RWPE2 (cell line): ENCODE measurements at regions not wholly inside any gene's neighbourhood (a gene's known extent, or its start where the extent isn't known, plus 50 kb on each side); places are given as distances from the start of the nearest gene placed in this dataset.

Source experiments
- ATAC-seq: fragments of 200-7000 bp; cut with Tn5 transposase; 3 replicates; pipeline ENCODE4 v1.9.1; 2021; ENCODE audit warnings: low read depth
- DNase-seq: peaks from one replicate; pipeline ENCODE4 v3.0.0-alpha.2; 2020; ENCODE audit warnings: low spot score
- H3K27ac ChIP-seq: fragments of 450-650 bp; 2 replicates; pipeline ENCODE4 v1.5.1; 2017; ENCODE audit warnings: mild to moderate bottlenecking; ENCODE audit not compliant: poor library complexity, severe bottlenecking
- H3K27me3 ChIP-seq: fragments of 250-450 bp; sonication (Bioruptor Pico); 2 replicates; pipeline ENCODE4 v1.5.1; 2021; ENCODE audit warnings: mild to moderate bottlenecking, moderate library complexity; ENCODE audit not compliant: insufficient read depth, poor library complexity, severe bottlenecking
- H3K36me3 ChIP-seq: fragments of 250-450 bp; sonication (Bioruptor Pico); 2 replicates; pipeline ENCODE4 v1.5.1; 2020; ENCODE audit warnings: low read depth, mild to moderate bottlenecking, moderate library complexity
- H3K4me1 ChIP-seq: fragments of 250-450 bp; sonication (Bioruptor Pico); 2 replicates; pipeline ENCODE4 v1.5.1; 2021; ENCODE audit warnings: mild to moderate bottlenecking, moderate library complexity; ENCODE audit not compliant: insufficient read depth, poor library complexity, severe bottlenecking
- H3K4me3 ChIP-seq: fragments of 250-450 bp; sonication (Bioruptor Pico); 2 replicates; pipeline ENCODE4 v1.5.1; 2021; ENCODE audit warnings: mild to moderate bottlenecking, moderate library complexity; ENCODE audit not compliant: severe bottlenecking
- H3K9me3 ChIP-seq: fragments of 250-450 bp; sonication (Bioruptor Pico); 2 replicates; pipeline ENCODE4 v1.5.1; 2021; ENCODE audit warnings: mild to moderate bottlenecking, moderate library complexity; ENCODE audit not compliant: severe bottlenecking
- TF ChIP-seq, protein P1 (sequence below): fragments of 450-650 bp; IDR thresholded peaks from one replicate; pipeline ENCODE4 v1.5.1; 2017; ENCODE audit warnings: mild to moderate bottlenecking, moderate library complexity; ENCODE audit not compliant: poor library complexity, severe bottlenecking

DNA sequence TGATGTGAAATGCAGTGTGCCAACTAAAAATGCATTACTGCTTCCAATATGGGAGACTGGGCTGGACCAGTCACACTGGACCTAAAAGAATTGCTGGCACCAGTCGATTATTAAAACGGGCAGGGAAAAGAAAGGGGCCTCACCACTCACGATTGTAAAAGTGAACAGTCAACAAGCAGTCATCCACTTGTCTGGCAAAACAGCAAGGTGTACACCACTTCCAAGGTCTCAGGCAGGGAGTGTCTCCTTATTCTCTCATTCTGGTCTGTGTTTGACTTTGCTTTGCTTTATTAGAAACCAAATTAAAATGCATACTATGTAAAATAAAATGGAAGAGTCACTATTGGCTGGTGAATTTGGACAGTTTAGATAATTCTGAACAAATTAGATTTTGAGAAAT is 57.8 kb upstream of the TRPM3 start:
- no peaks in the 10 kb centered on the region for H3K27me3 ChIP-seq
- H3K4me1 ChIP-seq, result no peaks in the 10 kb centered on the region
- no peaks in the 10 kb centered on the region for H3K36me3 ChIP-seq
- TF ChIP-seq, protein P1, sequence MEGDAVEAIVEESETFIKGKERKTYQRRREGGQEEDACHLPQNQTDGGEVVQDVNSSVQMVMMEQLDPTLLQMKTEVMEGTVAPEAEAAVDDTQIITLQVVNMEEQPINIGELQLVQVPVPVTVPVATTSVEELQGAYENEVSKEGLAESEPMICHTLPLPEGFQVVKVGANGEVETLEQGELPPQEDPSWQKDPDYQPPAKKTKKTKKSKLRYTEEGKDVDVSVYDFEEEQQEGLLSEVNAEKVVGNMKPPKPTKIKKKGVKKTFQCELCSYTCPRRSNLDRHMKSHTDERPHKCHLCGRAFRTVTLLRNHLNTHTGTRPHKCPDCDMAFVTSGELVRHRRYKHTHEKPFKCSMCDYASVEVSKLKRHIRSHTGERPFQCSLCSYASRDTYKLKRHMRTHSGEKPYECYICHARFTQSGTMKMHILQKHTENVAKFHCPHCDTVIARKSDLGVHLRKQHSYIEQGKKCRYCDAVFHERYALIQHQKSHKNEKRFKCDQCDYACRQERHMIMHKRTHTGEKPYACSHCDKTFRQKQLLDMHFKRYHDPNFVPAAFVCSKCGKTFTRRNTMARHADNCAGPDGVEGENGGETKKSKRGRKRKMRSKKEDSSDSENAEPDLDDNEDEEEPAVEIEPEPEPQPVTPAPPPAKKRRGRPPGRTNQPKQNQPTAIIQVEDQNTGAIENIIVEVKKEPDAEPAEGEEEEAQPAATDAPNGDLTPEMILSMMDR, result no peak
- H3K27ac ChIP-seq, result no peak overlapping the region
- ATAC-seq, result no peak
- no peak for DNase-seq
- no peak overlapping the region for H3K4me3 ChIP-seq
- no peaks in the 10 kb centered on the region for H3K9me3 ChIP-seq

DNA sequence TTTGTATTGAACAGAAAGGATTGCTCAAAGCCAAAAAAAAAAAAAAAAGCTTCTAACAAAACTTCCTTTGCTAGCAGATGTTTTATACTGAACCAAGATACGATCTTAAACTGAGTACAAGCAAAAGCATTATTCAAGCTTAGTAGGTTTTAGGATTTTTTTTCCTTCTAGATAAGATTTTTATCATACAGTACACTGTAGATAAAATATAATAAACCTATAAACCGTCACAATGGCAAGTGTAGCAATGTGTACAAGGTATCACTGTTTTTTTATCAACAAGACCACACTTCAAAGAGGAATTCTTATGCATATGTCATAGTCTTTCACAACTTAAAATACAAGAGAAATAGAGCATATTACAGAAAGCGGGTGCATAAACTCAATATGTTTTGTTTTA is 56.5 kb upstream of the TRPM3 start:
- Histone ChIP-seq H3K36me3 (no peaks in the 10 kb centered on the region), H3K27ac (no peak overlapping the region), H3K9me3 (no peaks in the 10 kb centered on the region), H3K27me3 (no peaks in the 10 kb centered on the region), H3K4me1 (no peaks in the 10 kb centered on the region), H3K4me3 (no peak overlapping the region)
- DNase-seq (no peak), ATAC-seq (no peak)
- TF ChIP-seq, protein P1, result no peak

DNA sequence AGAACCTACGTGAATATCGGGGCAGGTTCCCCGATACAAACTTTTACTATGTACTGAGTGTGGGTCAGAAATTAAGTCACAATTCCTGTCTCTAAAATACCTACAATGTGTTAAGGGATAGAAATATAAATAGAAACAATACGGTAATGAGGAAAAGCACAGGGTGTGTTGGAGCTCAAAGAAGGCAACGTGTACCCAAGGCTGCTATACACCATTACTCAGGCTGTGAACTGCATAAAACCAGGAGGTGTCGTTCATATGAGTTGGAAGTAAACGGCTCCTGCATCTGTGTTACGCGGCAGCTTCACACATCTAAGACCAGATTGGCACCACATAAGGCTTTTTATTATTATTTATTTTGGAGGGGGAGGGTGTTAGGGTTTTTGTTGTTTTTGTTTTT is 50.1 kb upstream of the TRPM3 start:
- Histone ChIP-seq H3K4me3 (no peak overlapping the region), H3K4me1 (no peaks in the 10 kb centered on the region), H3K36me3 (no peaks in the 10 kb centered on the region), H3K27me3 (no peaks in the 10 kb centered on the region), H3K27ac (no peak overlapping the region), H3K9me3 (no peaks in the 10 kb centered on the region)
- DNase-seq (no peak), ATAC-seq (no peak)
- TF ChIP-seq, protein P1, result no peak
